GM20000 (cell line): ENCODE measurements at regions not wholly inside any gene's neighbourhood (a gene's known extent, or its start where the extent isn't known, plus 50 kb on each side); places are given as distances from the start of the nearest gene placed in this dataset.

Source experiments
- DNase-seq: peaks from one replicate; pipeline ENCODE4 v3.0.0; 2012; ENCODE audit warnings: low spot score
- TF ChIP-seq, protein P1 (sequence below): IDR thresholded peaks from 2 replicates; pipeline ENCODE4 v1.5.1; 2012; ENCODE audit warnings: mild to moderate bottlenecking, control low read depth; ENCODE audit errors: extremely low read depth, missing control alignments

GRCh38 chr11:70669871-70670675 is 271.7 kb downstream of the CTTN start:
- DNase-seq: no peak
- TF ChIP-seq, protein P1, sequence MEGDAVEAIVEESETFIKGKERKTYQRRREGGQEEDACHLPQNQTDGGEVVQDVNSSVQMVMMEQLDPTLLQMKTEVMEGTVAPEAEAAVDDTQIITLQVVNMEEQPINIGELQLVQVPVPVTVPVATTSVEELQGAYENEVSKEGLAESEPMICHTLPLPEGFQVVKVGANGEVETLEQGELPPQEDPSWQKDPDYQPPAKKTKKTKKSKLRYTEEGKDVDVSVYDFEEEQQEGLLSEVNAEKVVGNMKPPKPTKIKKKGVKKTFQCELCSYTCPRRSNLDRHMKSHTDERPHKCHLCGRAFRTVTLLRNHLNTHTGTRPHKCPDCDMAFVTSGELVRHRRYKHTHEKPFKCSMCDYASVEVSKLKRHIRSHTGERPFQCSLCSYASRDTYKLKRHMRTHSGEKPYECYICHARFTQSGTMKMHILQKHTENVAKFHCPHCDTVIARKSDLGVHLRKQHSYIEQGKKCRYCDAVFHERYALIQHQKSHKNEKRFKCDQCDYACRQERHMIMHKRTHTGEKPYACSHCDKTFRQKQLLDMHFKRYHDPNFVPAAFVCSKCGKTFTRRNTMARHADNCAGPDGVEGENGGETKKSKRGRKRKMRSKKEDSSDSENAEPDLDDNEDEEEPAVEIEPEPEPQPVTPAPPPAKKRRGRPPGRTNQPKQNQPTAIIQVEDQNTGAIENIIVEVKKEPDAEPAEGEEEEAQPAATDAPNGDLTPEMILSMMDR: no peak

- TF ChIP-seq, protein P1: no peak
- DNase-seq: no peak
These were observed 272.3 kb downstream of the CTTN start for GRCh38 chr11:70670676-70671034.

- TF ChIP-seq, protein P1: no peak
- no peak for DNase-seq
These were observed 272.8 kb downstream of the CTTN start for GRCh38 chr11:70671083-70671482.

- no peak for DNase-seq
- TF ChIP-seq, protein P1: no peak
These were observed 273.3 kb downstream of the CTTN start for GRCh38 chr11:70671611-70672010.

DNA sequence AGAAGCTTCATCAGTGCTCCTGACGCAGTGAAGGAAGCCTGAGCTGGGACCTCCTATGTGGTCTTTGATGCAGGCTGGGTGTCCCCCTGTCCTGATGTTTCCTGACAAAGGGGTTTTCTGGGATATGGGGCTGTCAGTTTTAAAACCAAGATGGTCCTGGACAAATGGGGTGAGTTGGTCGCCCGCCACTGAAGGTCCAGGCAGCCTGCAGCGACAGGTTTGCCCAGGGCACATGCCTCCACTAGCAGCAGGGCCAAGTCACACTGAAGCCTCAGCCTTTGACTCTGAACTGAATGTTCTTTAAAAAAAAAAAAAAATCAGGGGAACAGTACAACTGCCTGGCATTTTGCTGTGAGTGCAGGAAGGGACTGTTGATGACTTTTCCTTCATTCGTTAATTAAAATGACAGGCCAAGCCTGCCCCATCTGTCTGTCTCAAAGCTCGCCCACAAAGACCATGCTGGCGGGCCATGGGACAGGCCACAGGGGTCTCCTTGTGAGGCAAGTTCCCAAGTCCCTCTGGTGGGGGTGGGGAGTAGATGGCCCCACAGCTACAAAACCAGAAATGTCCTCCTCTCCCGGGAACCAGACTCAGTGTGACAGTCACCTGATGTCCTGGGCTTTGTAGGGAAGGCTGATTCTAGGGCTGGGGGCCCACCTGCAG is 274.8 kb downstream of the CTTN start:
- no peak for DNase-seq
- TF ChIP-seq, protein P1: no peak

DNA sequence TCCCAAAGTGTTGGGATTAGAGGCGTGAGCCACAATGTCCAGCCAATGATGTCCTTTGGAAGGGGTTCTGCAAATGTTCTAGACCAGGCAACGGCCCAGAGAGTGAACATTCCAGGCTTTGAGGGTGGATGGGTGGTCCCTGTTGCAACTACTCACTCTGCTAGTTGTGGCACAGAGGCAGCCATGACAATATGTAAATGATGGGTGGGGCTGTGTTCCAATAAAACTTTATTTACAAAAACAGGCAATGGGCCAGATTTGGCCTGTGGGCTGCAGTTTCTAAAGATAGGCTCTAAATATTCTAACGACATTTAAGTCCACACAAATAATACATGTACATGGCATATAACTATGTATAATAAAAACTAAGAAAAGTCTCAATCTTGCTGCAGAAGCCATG is 276.3 kb downstream of the CTTN start:
- no peak for DNase-seq
- TF ChIP-seq, protein P1: no peak

- TF ChIP-seq, protein P1: no peak
- DNase-seq: no peak
These were observed 277.5 kb downstream of the CTTN start for GRCh38 chr11:70675697-70676374.
